Sigmoid colon (tissue), 6 donors: ENCODE measurements at regions not wholly inside any gene's neighbourhood (a gene's known extent, or its start where the extent isn't known, plus 50 kb on each side); places are given as distances from the start of the nearest gene placed in this dataset.

ENCODE experiments used
- DNase-seq: peaks from one replicate; pipeline ENCODE4 v3.0.0-alpha.2; 2019
- H3K27ac ChIP-seq, 4 donors: fragments of 200-600 bp; sonication (generic); one replicate each; pipeline ENCODE4 v1.5.1; 2016 to 2019; ENCODE audit warnings: mild to moderate bottlenecking in 1 of 4
- H3K27me3 ChIP-seq, 3 donors: fragments of 200-600 bp; sonication (generic); one replicate each; pipeline ENCODE4 v1.5.1; 2019; ENCODE audit warnings: mild to moderate bottlenecking in 1 of 3
- H3K36me3 ChIP-seq, 4 donors: fragments of 200-600 bp; sonication (generic); one replicate each; pipeline ENCODE4 v1.5.1; 2016 to 2019
- H3K4me1 ChIP-seq, 4 donors: fragments of 200-600 bp; sonication (generic); one replicate each; pipeline ENCODE4 v1.5.1; 2017 to 2019
- H3K4me3 ChIP-seq, 4 donors: fragments of 200-600 bp; sonication (generic); one replicate each; pipeline ENCODE4 v1.5.1; 2017 to 2019; ENCODE audit warnings: mild to moderate bottlenecking in 2 of 4, moderate library complexity in 1 of 4
- H3K9me3 ChIP-seq, 4 donors: fragments of 200-600 bp in 3 of 4; sonication (generic) in 3 of 4; one replicate each; pipeline versions ENCODE4 v1.5.1 to v1.6.1; 2013 to 2019
- EP300 ChIP-seq, 4 donors: sonication (generic); formaldehyde crosslinking; IDR thresholded peaks; one replicate each; pipeline ENCODE4 v1.6.1; 2017; ENCODE audit warnings: antibody characterized with exemption in 4 of 4
- POLR2A ChIP-seq, 2 donors: fragments of 450-650 bp; IDR thresholded peaks; one replicate each; pipeline ENCODE4 v1.6.1; 2016; ENCODE audit warnings: antibody characterized with exemption in 2 of 2, mild to moderate bottlenecking in 2 of 2, moderate library complexity in 2 of 2
- POLR2AphosphoS5 ChIP-seq, 4 donors: sonication (generic); formaldehyde crosslinking; IDR thresholded peaks; one replicate each; pipeline ENCODE4 v1.6.1; 2017; ENCODE audit warnings: antibody characterized with exemption in 4 of 4
- WGBS, 2 donors: extraction: QIAGEN DNeasy Blood & Tissue Kit; methylation state at CpG; one replicate each; pipeline ENCODE4 v1.1.7; 2013; 5-methylcytosine and 5-hydroxymethylcytosine counted together
- intact Hi-C: fragments of 100-400 bp; cut with DNase I; formaldehyde crosslinking; loops from one replicate; pipeline ENCODE4 v1.15.1; 2023
- TF ChIP-seq, protein P1 (sequence below), 4 experiments: fragments of 450-650 bp in 3 of 4; fragments of 200-600 bp in 1 of 4; IDR thresholded peaks; one replicate each; pipeline ENCODE4 v1.5.1; 2016 to 2019; ENCODE audit warnings: antibody characterized with exemption in 4 of 4, mild to moderate bottlenecking in 3 of 4, moderate library complexity in 2 of 4
- donor health status: healthy with polysubstance abuse.
- donor health status: healthy.

DNA sequence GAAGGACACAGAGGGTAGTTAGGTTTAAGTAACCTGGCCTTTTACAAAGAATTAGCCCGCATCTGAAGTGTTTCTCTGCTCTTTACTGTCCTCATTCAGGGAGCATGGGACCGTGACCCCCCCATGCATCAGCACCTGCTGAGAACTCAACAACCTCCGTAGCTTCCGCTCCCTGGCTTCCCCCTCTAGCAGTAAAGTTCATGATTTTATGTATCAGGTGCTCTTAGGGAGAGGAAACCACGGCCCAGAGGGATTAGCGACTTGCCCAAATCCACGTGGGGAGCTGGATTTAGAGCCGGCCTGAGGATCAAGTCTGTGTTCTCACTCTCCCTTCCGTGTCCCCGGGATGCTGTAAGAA, 284.6 kb upstream of the GATB start:
- DNase-seq = no peak
- WGBS, 2 donors = 24 to 27% methylated on average over 10 of the region's 10 CpGs

DNA sequence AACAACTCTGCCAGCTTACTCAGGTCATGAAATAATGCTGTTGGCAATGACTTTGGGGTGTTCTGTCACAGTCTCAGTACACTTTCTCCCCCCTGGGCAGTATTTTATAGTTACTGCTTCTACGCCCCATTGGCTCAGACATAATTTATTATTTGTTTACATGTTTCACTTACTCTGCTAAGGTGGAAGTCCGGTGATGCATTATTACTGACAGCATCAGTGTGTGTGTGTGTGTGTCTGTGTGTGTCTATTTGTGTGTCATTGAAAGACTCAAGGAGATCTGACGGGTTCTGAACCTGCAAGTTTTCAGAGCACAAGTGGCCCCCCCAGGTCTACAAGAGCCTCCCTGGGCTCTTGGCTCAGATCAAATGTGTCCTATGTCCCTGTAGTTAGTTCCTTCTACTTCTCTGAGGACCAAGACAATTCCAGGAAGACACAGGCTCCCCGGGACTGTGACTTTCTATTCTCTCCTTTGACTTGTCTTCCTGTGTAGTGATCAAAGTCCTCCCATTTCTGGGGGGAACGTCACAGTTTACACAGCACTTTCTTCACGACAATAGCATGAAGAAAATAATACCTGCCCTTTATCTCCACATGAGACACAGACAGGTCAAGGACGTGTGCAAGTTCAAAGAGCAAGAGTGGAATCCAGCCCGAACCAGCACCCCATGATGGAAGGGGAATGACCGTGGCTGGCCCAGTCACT, 283.7 kb upstream of the GATB start:
- Histone ChIP-seq H3K36me3 (no peaks in the 10 kb centered on the region), H3K4me1 (peaks cover 0 to 16% (median 8%) of the 10 kb centered on the region in 4 donors), H3K27me3 (peaks cover 0 to 3% (median 3%) of the 10 kb centered on the region in 3 donors), H3K4me3 (no peak overlapping the region), H3K9me3 (no peaks in the 10 kb centered on the region), H3K27ac (no peak overlapping the region)
- WGBS, 2 donors = 48 to 62% methylated on average over 9 of the region's 9 CpGs
- no peak for TF ChIP-seq EP300 (IDR thresholded peaks at IDR 0.05)
- TF ChIP-seq POLR2AphosphoS5 (IDR thresholded peaks at IDR 0.05) = peak in 1 of 4 donors; percentile 18
- intact Hi-C loops = no loop called here
- DNase-seq = no peak

More for the DNA sequence above, 284.6 kb upstream of the GATB start:
- peaks cover 0 to 3% (median 3%) of the 10 kb centered on the region in 3 donors for H3K27me3 ChIP-seq
- H3K27ac ChIP-seq = no peak overlapping the region
- intact Hi-C loops = no loop called here
- H3K4me3 ChIP-seq = peak overlapping the region in 2 of 4 donors; percentile 1 to 11
- H3K4me1 ChIP-seq = peaks cover 0 to 16% (median 8%) of the 10 kb centered on the region in 4 donors
- H3K36me3 ChIP-seq = no peaks in the 10 kb centered on the region
- H3K9me3 ChIP-seq = no peaks in the 10 kb centered on the region
- no peak for TF ChIP-seq POLR2A (IDR thresholded peaks at IDR 0.05)

DNA sequence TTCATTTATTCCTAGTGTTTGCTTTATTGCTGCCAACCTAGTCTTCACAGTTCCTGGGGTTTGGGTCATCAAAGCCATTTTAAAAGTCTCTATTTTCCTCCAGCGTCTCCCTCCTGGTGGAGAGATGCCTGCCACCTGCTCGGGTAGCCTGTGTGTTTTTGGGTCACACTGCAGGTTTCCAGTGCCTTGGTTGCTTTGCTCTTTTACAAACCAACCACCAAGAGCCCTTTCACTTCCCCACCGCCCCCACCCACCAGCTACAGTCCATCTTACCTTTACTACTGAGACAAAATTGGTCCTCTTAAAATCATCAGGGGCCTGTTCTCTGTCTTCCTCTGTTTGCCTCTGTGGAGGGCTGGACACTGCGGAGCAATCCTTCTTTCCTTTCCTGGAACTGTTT, 280.5 kb upstream of the GATB start:
- no peaks in the 10 kb centered on the region for H3K36me3 ChIP-seq
- H3K27ac ChIP-seq = no peak overlapping the region
- intact Hi-C loops = no loop called here
- DNase-seq = no peak
- 70 to 87% methylated on average over 4 of the region's 4 CpGs for WGBS, 2 donors
- TF ChIP-seq EP300 (IDR thresholded peaks at IDR 0.05) = no peak
- TF ChIP-seq POLR2AphosphoS5 (IDR thresholded peaks at IDR 0.05) = no peak
- no peaks in the 10 kb centered on the region for H3K9me3 ChIP-seq
- no peak overlapping the region for H3K4me3 ChIP-seq
- H3K27me3 ChIP-seq = peaks cover 0 to 3% (median 3%) of the 10 kb centered on the region in 3 donors
- peaks cover 0 to 15% (median 9%) of the 10 kb centered on the region in 4 donors for H3K4me1 ChIP-seq

DNA sequence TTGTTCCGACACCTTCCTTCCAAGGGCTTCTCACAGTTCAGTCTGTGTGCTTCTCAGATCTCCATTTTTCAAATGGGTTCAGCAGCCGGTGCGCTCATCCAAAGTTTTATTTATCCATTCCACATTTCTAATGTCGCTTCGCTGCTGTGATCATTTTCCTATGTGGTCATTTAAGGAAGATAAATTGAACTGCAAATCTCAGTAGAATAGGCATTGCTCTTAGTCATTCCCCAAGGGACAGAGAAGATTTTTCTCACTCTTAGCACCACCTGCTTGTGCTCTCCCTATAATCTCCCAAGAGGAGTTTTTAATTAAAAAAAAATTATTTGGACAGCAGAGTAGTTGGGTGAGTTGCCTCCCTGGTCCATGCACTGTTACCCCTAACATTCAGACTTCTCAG, 278.9 kb upstream of the GATB start:
- peaks cover 0 to 2% (median 0%) of the 10 kb centered on the region in 4 donors for H3K4me1 ChIP-seq
- intact Hi-C loops = no loop called here
- DNase-seq = no peak
- 83 to 90% methylated on average over 5 of the region's 5 CpGs for WGBS, 2 donors
- peak overlapping the region in 1 of 4 donors; percentile 75 for H3K27ac ChIP-seq
- no peaks in the 10 kb centered on the region for H3K27me3 ChIP-seq
- TF ChIP-seq POLR2A (IDR thresholded peaks at IDR 0.05) (no peak), POLR2AphosphoS5 (IDR thresholded peaks at IDR 0.05) (no peak)
- TF ChIP-seq, protein P1, sequence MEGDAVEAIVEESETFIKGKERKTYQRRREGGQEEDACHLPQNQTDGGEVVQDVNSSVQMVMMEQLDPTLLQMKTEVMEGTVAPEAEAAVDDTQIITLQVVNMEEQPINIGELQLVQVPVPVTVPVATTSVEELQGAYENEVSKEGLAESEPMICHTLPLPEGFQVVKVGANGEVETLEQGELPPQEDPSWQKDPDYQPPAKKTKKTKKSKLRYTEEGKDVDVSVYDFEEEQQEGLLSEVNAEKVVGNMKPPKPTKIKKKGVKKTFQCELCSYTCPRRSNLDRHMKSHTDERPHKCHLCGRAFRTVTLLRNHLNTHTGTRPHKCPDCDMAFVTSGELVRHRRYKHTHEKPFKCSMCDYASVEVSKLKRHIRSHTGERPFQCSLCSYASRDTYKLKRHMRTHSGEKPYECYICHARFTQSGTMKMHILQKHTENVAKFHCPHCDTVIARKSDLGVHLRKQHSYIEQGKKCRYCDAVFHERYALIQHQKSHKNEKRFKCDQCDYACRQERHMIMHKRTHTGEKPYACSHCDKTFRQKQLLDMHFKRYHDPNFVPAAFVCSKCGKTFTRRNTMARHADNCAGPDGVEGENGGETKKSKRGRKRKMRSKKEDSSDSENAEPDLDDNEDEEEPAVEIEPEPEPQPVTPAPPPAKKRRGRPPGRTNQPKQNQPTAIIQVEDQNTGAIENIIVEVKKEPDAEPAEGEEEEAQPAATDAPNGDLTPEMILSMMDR (IDR thresholded peaks at IDR 0.05) = no peak
- no peaks in the 10 kb centered on the region for H3K36me3 ChIP-seq
- no peak overlapping the region for H3K4me3 ChIP-seq
- H3K9me3 ChIP-seq = no peaks in the 10 kb centered on the region

DNA sequence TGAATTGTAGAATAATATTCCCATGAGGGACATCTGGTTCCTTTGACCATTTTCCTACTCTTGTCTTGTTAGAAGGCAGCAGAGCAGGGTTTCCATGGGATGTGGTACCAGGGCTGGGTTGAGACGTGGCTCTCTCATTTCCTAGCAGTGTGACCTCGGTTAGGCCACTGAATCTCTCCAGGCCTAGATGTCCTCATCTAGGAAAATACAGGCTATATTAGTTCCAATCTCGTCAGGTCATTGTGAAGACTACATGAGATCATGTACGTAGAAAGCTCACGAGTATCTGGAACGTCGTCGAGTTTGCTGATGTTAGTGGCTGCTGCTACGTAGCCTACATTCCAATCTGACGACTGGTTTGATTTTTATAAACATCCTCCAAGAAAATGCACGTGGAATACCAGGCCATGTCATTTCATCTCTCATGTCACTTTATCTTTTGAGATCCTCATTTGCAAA, 278.2 kb upstream of the GATB start:
- intact Hi-C loops = no loop called here
- 83 to 84% methylated on average over 11 of the region's 11 CpGs for WGBS, 2 donors
- Histone ChIP-seq H3K27ac (peak overlapping the region in 1 of 4 donors; percentile 75), H3K27me3 (no peaks in the 10 kb centered on the region), H3K4me1 (peaks cover 0 to 2% (median 0%) of the 10 kb centered on the region in 4 donors), H3K9me3 (no peaks in the 10 kb centered on the region), H3K36me3 (no peaks in the 10 kb centered on the region), H3K4me3 (no peak overlapping the region)
- TF ChIP-seq POLR2A (IDR thresholded peaks at IDR 0.05) (no peak), EP300 (IDR thresholded peaks at IDR 0.05) (peak in 1 of 4 donors; percentile 30), POLR2AphosphoS5 (IDR thresholded peaks at IDR 0.05) (no peak)
- TF ChIP-seq, protein P1 (IDR thresholded peaks at IDR 0.05) = no peak
- DNase-seq = no peak

DNA sequence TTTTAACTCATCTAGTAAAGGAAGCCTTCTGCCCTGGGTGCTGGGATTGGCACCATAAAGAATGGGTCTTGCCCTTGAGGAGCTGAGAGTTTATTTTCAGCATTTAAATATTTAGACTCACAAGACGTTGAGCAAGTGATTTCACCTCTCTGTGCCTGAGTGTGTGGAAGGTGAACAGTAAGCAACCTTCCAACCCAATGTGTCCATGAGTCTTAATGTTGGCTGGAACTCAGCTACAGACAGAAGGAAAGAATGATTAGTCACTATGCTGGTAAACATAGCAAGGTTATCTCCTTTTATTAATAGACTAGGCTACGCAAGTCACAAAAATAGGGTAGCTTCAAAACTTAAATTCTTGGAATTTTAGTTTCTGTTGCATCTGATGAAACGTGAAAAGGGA, 277.4 kb upstream of the GATB start:
- DNase-seq = no peak
- TF ChIP-seq POLR2AphosphoS5 (IDR thresholded peaks at IDR 0.05) (peak in 1 of 4 donors; percentile 9), EP300 (IDR thresholded peaks at IDR 0.05) (no peak)
- TF ChIP-seq, protein P1 (IDR thresholded peaks at IDR 0.05) = no peak
- WGBS, 2 donors = 84 to 91% methylated on average over 3 of the region's 3 CpGs
- Histone ChIP-seq H3K9me3 (no peaks in the 10 kb centered on the region), H3K27me3 (no peaks in the 10 kb centered on the region), H3K36me3 (no peaks in the 10 kb centered on the region), H3K27ac (peak overlapping the region in 3 of 4 donors; percentile 24 to 75 (median 32)), H3K4me3 (no peak overlapping the region), H3K4me1 (peaks cover 0 to 8% (median 1%) of the 10 kb centered on the region in 4 donors)
- intact Hi-C loops = no loop called here
